SK-N-MC (cell line): ENCODE measurements at regions not wholly inside any gene's neighbourhood (a gene's known extent, or its start where the extent isn't known, plus 50 kb on each side); places are given as distances from the start of the nearest gene placed in this dataset.

ENCODE experiments used
- EZH2 ChIP-seq: fragments of 200-600 bp; sonication (generic); IDR thresholded peaks from one replicate; pipeline ENCODE4 v1.6.1; 2017; ENCODE audit warnings: antibody characterized with exemption
- FOXP2 ChIP-seq: optimal IDR thresholded peaks from 2 replicates; pipeline ENCODE3; 2011; ENCODE audit warnings: mild to moderate bottlenecking, moderate library complexity; ENCODE audit not compliant: insufficient read depth; ENCODE audit errors: extremely low read length, control extremely low read depth
- POLR2AphosphoS5 ChIP-seq: IDR thresholded peaks from 2 replicates; pipeline ENCODE4 v1.6.1; 2012; ENCODE audit warnings: mild to moderate bottlenecking, low read depth, low read length, borderline replicate concordance

DNA sequence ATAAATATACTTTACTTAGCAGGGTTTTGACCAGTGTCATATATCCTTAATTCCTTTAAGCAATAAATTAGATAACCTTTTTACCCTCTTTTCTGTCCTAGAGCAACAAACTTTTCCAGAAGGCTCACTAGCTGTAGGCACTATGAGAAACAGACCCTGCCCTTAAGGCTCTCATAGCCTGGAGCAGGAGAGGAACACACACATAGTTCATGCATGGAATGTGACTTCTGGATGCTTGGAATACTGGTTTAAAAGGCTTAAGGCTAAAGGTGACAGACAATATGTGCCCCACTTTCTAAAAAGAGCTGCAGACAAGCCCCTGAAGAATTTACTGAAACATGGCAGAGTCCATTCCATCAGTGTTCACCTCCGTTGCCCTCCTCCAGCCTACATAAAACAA is 237.2 kb downstream of the TTC8 start:
- no peak for TF ChIP-seq EZH2
- TF ChIP-seq POLR2AphosphoS5 = no peak
- no peak for TF ChIP-seq FOXP2
